WERI-Rb-1 (cell line): ENCODE measurements at regions not wholly inside any gene's neighbourhood (a gene's known extent, or its start where the extent isn't known, plus 50 kb on each side); places are given as distances from the start of the nearest gene placed in this dataset.

ENCODE experiments used
- DNase-seq: peaks from one replicate; pipeline ENCODE4 v3.0.0-alpha.2; 2020
- H3K27ac ChIP-seq: fragments of 250-450 bp; sonication (Bioruptor Pico); 2 replicates; pipeline ENCODE4 v1.5.1; 2020; ENCODE audit warnings: mild to moderate bottlenecking, moderate library complexity
- H3K27me3 ChIP-seq: fragments of 250-450 bp; sonication (Bioruptor Pico); 2 replicates; pipeline ENCODE4 v1.5.1; 2021; ENCODE audit warnings: mild to moderate bottlenecking, low read depth, moderate library complexity; ENCODE audit not compliant: insufficient read depth, severe bottlenecking
- H3K36me3 ChIP-seq: fragments of 250-450 bp; sonication (Bioruptor Pico); 2 replicates; pipeline ENCODE4 v1.5.1; 2020; ENCODE audit warnings: mild to moderate bottlenecking, moderate library complexity
- H3K4me3 ChIP-seq: 2 replicates; pipeline ENCODE4 v1.5.1; 2011; ENCODE audit warnings: low read depth, mild to moderate bottlenecking, control low read depth, low read length
- H3K9me3 ChIP-seq: fragments of 250-450 bp; sonication (Bioruptor Pico); 2 replicates; pipeline ENCODE4 v1.5.1; 2021; ENCODE audit warnings: mild to moderate bottlenecking, moderate library complexity; ENCODE audit not compliant: severe bottlenecking
- CTCF ChIP-seq: IDR thresholded peaks from 2 replicates; pipeline ENCODE4 v1.5.1; 2011; ENCODE audit warnings: low read depth, mild to moderate bottlenecking, control low read depth, inconsistent platforms, low read length

DNA sequence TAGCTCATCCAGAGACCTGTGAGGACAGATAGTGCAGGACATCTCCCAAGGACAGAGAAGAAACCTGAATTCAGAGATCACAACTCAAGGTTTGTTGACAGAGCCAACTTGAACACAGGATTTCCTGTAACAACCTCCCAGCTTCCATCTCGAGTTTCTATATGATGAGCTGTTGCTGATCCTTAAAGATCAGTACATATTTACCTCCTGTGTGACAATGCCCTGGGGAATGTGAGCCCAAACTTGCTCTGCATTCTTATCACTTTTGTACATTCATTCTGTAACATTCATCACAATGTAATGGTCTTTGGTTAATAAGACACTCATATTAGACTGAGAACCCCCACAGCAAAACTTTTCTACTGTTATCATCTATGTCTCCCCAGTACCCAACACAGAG, 468.6 kb downstream of the XPNPEP1 start:
- Histone ChIP-seq H3K36me3 (no peaks in the 10 kb centered on the region), H3K27ac (no peak overlapping the region), H3K27me3 (peaks cover 6% of the 10 kb centered on the region), H3K4me3 (no peak overlapping the region), H3K9me3 (no peaks in the 10 kb centered on the region)
- no peak for TF ChIP-seq CTCF
- no peak for DNase-seq

- H3K27ac ChIP-seq, result no peak overlapping the region
- H3K36me3 ChIP-seq, result no peaks in the 10 kb centered on the region
- TF ChIP-seq CTCF, result no peak
- no peaks in the 10 kb centered on the region for H3K9me3 ChIP-seq
- H3K27me3 ChIP-seq, result peaks cover 6% of the 10 kb centered on the region
- no peak for DNase-seq
- no peak overlapping the region for H3K4me3 ChIP-seq
Observed at GRCh38 chr10:109451879-109452278, 471.4 kb downstream of the XPNPEP1 start.

DNA sequence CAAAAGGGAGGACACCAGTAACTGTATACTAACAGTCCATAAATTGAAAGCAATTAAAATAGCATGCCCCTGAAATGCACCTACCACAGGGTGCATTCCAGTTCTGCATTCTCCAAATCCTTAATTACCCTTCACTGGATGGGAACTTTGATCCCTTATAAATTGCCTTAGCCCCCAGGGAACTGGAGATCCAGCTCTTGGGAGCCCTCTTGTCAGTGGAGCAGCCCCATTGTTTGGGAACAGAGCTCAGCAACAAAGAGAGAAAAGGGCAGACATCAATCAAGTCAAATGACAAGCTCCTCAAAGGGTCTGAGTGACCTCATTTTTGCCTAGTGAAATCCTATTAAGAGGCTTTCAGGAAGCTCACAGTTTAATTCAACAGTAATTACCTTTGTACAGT, 472.6 kb downstream of the XPNPEP1 start:
- no peak overlapping the region for H3K4me3 ChIP-seq
- peak; percentile 73 for DNase-seq
- no peaks in the 10 kb centered on the region for H3K36me3 ChIP-seq
- no peaks in the 10 kb centered on the region for H3K9me3 ChIP-seq
- no peaks in the 10 kb centered on the region for H3K27me3 ChIP-seq
- H3K27ac ChIP-seq, result no peak overlapping the region
- no peak for TF ChIP-seq CTCF

- DNase-seq, result no peak
- Histone ChIP-seq H3K27ac (no peak overlapping the region), H3K36me3 (no peaks in the 10 kb centered on the region), H3K9me3 (no peaks in the 10 kb centered on the region), H3K4me3 (no peak overlapping the region), H3K27me3 (no peaks in the 10 kb centered on the region)
- no peak for TF ChIP-seq CTCF
Observed at GRCh38 chr10:109433434-109433833, 489.9 kb downstream of the XPNPEP1 start.

DNA sequence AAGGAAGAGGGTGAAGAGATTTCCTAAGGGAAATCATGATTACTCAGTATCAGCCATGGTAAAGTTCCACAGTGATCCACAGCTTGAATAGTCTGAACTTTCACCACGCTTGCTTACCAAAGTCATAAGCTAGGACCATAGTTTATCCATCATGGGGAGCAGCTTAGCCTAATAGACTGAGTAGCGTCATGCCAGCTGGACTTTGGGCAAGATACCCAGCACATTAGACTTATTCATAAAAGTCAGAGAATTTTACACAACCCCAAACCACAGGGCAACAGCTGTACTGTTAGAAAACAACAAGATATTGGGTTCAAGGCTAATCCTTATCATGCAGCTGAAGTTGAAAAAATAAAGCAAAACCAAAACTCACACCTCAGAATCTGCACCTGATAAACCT, 491.0 kb downstream of the XPNPEP1 start:
- no peaks in the 10 kb centered on the region for H3K36me3 ChIP-seq
- H3K27ac ChIP-seq, result no peak overlapping the region
- TF ChIP-seq CTCF, result no peak
- DNase-seq, result no peak
- H3K27me3 ChIP-seq, result no peaks in the 10 kb centered on the region
- H3K9me3 ChIP-seq, result no peaks in the 10 kb centered on the region
- no peak overlapping the region for H3K4me3 ChIP-seq

GRCh38 chr10:109430799-109431198, 492.5 kb downstream of the XPNPEP1 start:
- Histone ChIP-seq H3K4me3 (no peak overlapping the region), H3K9me3 (no peaks in the 10 kb centered on the region), H3K27me3 (no peaks in the 10 kb centered on the region), H3K36me3 (no peaks in the 10 kb centered on the region), H3K27ac (no peak overlapping the region)
- TF ChIP-seq CTCF, result no peak
- no peak for DNase-seq
